Tibial nerve (tissue), 4 donors: ENCODE measurements at regions not wholly inside any gene's neighbourhood (a gene's known extent, or its start where the extent isn't known, plus 50 kb on each side); places are given as distances from the start of the nearest gene placed in this dataset.

ENCODE experiments used
- DNase-seq, 2 donors: peaks; one replicate each; pipeline ENCODE4 v3.0.0-alpha.2; 2019; ENCODE audit warnings: low spot score in 2 of 2
- H3K27ac ChIP-seq, 4 donors: fragments of 200-600 bp; sonication (generic) in 3 of 4; one replicate each; pipeline ENCODE4 v1.5.1; 2017 to 2019; ENCODE audit warnings: mild to moderate bottlenecking in 1 of 4
- H3K27me3 ChIP-seq, 2 donors: fragments of 200-600 bp; sonication (generic) in 1 of 2; one replicate each; pipeline versions ENCODE4 v1.5.1 to v1.6.0; 2017 to 2019
- H3K36me3 ChIP-seq, 3 donors: fragments of 200-600 bp; sonication (generic); one replicate each; pipeline ENCODE4 v1.5.1; 2018 to 2019
- H3K4me1 ChIP-seq, 4 donors: fragments of 200-600 bp; sonication (generic) in 3 of 4; one replicate each; pipeline ENCODE4 v1.5.1; 2017 to 2019
- H3K4me3 ChIP-seq, 4 donors: fragments of 200-600 bp; sonication (generic) in 3 of 4; one replicate each; pipeline ENCODE4 v1.5.1; 2017 to 2019; ENCODE audit warnings: mild to moderate bottlenecking in 1 of 4, moderate library complexity in 1 of 4
- H3K9me3 ChIP-seq, 4 donors: fragments of 200-600 bp; sonication (generic) in 3 of 4; one replicate each; pipeline ENCODE4 v1.5.1; 2017 to 2019
- CTCF ChIP-seq, 5 experiments: fragments of 200-600 bp in 3 of 5; fragments of 450-650 bp in 2 of 5; sonication (generic) in 3 of 5; IDR thresholded peaks; one replicate each; pipeline ENCODE4 v1.5.1; 2016 to 2019; ENCODE audit warnings: antibody characterized with exemption in 5 of 5, mild to moderate bottlenecking in 3 of 5, moderate library complexity in 2 of 5
- EP300 ChIP-seq, 2 donors: sonication (generic); formaldehyde crosslinking; IDR thresholded peaks; one replicate each; pipeline ENCODE4 v1.6.1; 2017; ENCODE audit warnings: antibody characterized with exemption in 2 of 2, mild to moderate bottlenecking in 1 of 2
- POLR2A ChIP-seq, 2 donors: fragments of 450-650 bp; IDR thresholded peaks; one replicate each; pipeline ENCODE4 v1.6.1; 2017; ENCODE audit warnings: antibody characterized with exemption in 2 of 2, mild to moderate bottlenecking in 2 of 2, moderate library complexity in 2 of 2
- WGBS, 2 donors: methylation state at CpG; one replicate each; pipeline ENCODE4 v1.1.5; 2018; 5-methylcytosine and 5-hydroxymethylcytosine counted together

GRCh38 chrX:66920296-66920695 is 281.4 kb upstream of the EDA2R start:
- H3K27me3 ChIP-seq: no peaks in the 10 kb centered on the region
- H3K9me3 ChIP-seq: no peaks in the 10 kb centered on the region
- no peaks in the 10 kb centered on the region for H3K4me1 ChIP-seq
- 89 to 94% methylated on average over 1 of the region's 1 CpG for WGBS, 2 donors
- no peak overlapping the region for H3K4me3 ChIP-seq
- DNase-seq: no peak
- no peak overlapping the region for H3K27ac ChIP-seq
- no peak for TF ChIP-seq EP300 (IDR thresholded peaks at IDR 0.05)
- TF ChIP-seq CTCF (IDR thresholded peaks at IDR 0.05): no peak
- no peak for TF ChIP-seq POLR2A (IDR thresholded peaks at IDR 0.05)
- no peaks in the 10 kb centered on the region for H3K36me3 ChIP-seq

DNA sequence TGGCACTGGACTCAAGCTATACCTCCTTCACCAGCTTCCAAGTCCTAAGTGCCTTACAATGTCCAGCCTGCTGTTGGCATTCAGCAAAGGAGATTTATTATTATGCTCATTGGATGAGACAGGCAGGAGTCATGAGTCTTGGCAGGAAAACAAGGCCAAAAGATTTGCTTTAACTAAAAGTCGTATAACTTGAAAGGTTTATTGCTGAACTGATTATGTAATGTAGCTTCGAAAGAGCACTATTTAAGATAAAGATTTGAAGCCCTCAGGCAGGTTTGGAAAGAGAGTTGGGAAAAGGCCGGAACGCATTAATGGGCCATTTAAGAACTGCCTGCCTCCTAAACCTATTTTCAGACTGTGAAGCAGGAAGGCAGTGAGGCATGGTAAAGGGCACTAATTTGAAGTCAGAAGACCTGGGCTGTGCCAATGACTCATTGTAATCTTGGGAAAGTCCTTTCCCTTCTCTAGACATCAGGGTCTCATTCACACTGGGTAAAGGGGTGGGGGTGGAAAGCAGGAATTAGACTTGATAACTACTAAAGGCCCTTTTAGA is 280.5 kb upstream of the EDA2R start:
- 21 to 53% methylated on average over 4 of the region's 4 CpGs for WGBS, 2 donors
- TF ChIP-seq POLR2A (IDR thresholded peaks at IDR 0.05) (no peak), EP300 (IDR thresholded peaks at IDR 0.05) (no peak), CTCF (IDR thresholded peaks at IDR 0.05) (no peak)
- Histone ChIP-seq H3K4me1 (no peaks in the 10 kb centered on the region), H3K9me3 (no peaks in the 10 kb centered on the region), H3K27ac (no peak overlapping the region), H3K4me3 (no peak overlapping the region), H3K27me3 (no peaks in the 10 kb centered on the region), H3K36me3 (no peaks in the 10 kb centered on the region)
- DNase-seq: no peak

- no peaks in the 10 kb centered on the region for H3K27me3 ChIP-seq
- no peak overlapping the region for H3K4me3 ChIP-seq
- TF ChIP-seq EP300 (IDR thresholded peaks at IDR 0.05) (no peak), CTCF (IDR thresholded peaks at IDR 0.05) (no peak), POLR2A (IDR thresholded peaks at IDR 0.05) (no peak)
- no peak overlapping the region for H3K27ac ChIP-seq
- 56 to 78% methylated on average over 1 of the region's 1 CpG for WGBS, 2 donors
- no peak for DNase-seq
- no peaks in the 10 kb centered on the region for H3K9me3 ChIP-seq
- no peaks in the 10 kb centered on the region for H3K36me3 ChIP-seq
- no peaks in the 10 kb centered on the region for H3K4me1 ChIP-seq
Measured at GRCh38 chrX:66918511-66918910, 279.6 kb upstream of the EDA2R start.

GRCh38 chrX:66915893-66916292 is 277.0 kb upstream of the EDA2R start:
- no peak for TF ChIP-seq POLR2A (IDR thresholded peaks at IDR 0.05)
- no peak for TF ChIP-seq EP300 (IDR thresholded peaks at IDR 0.05)
- no peak for TF ChIP-seq CTCF (IDR thresholded peaks at IDR 0.05)
- Histone ChIP-seq H3K4me3 (no peak overlapping the region), H3K9me3 (no peaks in the 10 kb centered on the region), H3K4me1 (no peaks in the 10 kb centered on the region), H3K27me3 (peaks cover 0 to 4% of the 10 kb centered on the region in 2 donors), H3K27ac (no peak overlapping the region), H3K36me3 (no peaks in the 10 kb centered on the region)
- 45 to 62% methylated on average over 2 of the region's 2 CpGs for WGBS, 2 donors
- DNase-seq: no peak

- 24 to 49% methylated on average over 6 of the region's 6 CpGs for WGBS, 2 donors
Measured at GRCh38 chrX:66914080-66914479, 275.2 kb upstream of the EDA2R start.

More at GRCh38 chrX:66914080-66914479, 275.2 kb upstream of the EDA2R start:
- peak in 1 of 2 donors; percentile 18 for DNase-seq
- no peak overlapping the region for H3K4me3 ChIP-seq
- H3K27ac ChIP-seq: peak overlapping the region in 2 of 4 donors; percentile 43 to 64
- no peaks in the 10 kb centered on the region for H3K4me1 ChIP-seq
- TF ChIP-seq EP300 (IDR thresholded peaks at IDR 0.05) (no peak), CTCF (IDR thresholded peaks at IDR 0.05) (no peak), POLR2A (IDR thresholded peaks at IDR 0.05) (no peak)
- H3K9me3 ChIP-seq: no peaks in the 10 kb centered on the region
- H3K27me3 ChIP-seq: peaks cover 0 to 4% of the 10 kb centered on the region in 2 donors
- no peaks in the 10 kb centered on the region for H3K36me3 ChIP-seq
